BLaER1 (cell line): ENCODE measurements at regions not wholly inside any gene's neighbourhood (a gene's known extent, or its start where the extent isn't known, plus 50 kb on each side); places are given as distances from the start of the nearest gene placed in this dataset.
"Not testable (repeated sequence)": the region's sequence is repeated elsewhere in the genome, so short reads cannot be mapped to it uniquely, and the experiment has no call there.

ENCODE experiments used
- H3K27ac ChIP-seq: shearing (Covaris generic); formaldehyde crosslinking; 2 replicates; pipeline ENCODE4 v1.8.1; 2022
- H3K27me3 ChIP-seq: shearing (Covaris generic); formaldehyde crosslinking; 2 replicates; pipeline ENCODE4 v1.8.1; 2022
- H3K36me3 ChIP-seq: shearing (Covaris generic); formaldehyde crosslinking; 2 replicates; pipeline ENCODE4 v1.8.1; 2022
- H3K4me1 ChIP-seq: shearing (Covaris generic); formaldehyde crosslinking; 2 replicates; pipeline ENCODE4 v1.8.1; 2022
- H3K4me2 ChIP-seq: shearing (Covaris generic); formaldehyde crosslinking; 2 replicates; pipeline ENCODE4 v1.8.1; 2022
- H3K4me3 ChIP-seq: shearing (Covaris generic); formaldehyde crosslinking; 2 replicates; pipeline ENCODE4 v1.8.1; 2022
- H3K9ac ChIP-seq: shearing (Covaris generic); formaldehyde crosslinking; 2 replicates; pipeline ENCODE4 v1.8.1; 2022
- H3K9me3 ChIP-seq: shearing (Covaris generic); formaldehyde crosslinking; 2 replicates; pipeline ENCODE4 v1.8.1; 2022
- H4K20me1 ChIP-seq: shearing (Covaris generic); formaldehyde crosslinking; 2 replicates; pipeline ENCODE4 v1.8.1; 2022
- Cebpa-rat ChIP-seq: shearing (Covaris generic); IDR thresholded peaks from 2 replicates; pipeline ENCODE4 v1.8.1; 2022

GRCh38 chr16:14013571-14014283 is 57.4 kb upstream of the MRTFB start:
- no peaks in the 10 kb centered on the region for H4K20me1 ChIP-seq
- TF ChIP-seq Cebpa-rat: no peak
- H3K9me3 ChIP-seq: no peaks in the 10 kb centered on the region
- no peaks in the 10 kb centered on the region for H3K4me1 ChIP-seq
- no peaks in the 10 kb centered on the region for H3K36me3 ChIP-seq
- no peaks in the 10 kb centered on the region for H3K27me3 ChIP-seq
- no peak overlapping the region for H3K27ac ChIP-seq
- H3K9ac ChIP-seq: no peak overlapping the region
- H3K4me3 ChIP-seq: no peak overlapping the region
- no peak overlapping the region for H3K4me2 ChIP-seq

GRCh38 chr16:14014284-14014625 is 56.9 kb upstream of the MRTFB start:
- Histone ChIP-seq H3K4me2 (no peak overlapping the region), H3K9ac (no peak overlapping the region), H3K27me3 (no peaks in the 10 kb centered on the region), H4K20me1 (no peaks in the 10 kb centered on the region), H3K36me3 (no peaks in the 10 kb centered on the region), H3K4me3 (no peak overlapping the region), H3K4me1 (no peaks in the 10 kb centered on the region), H3K27ac (no peak overlapping the region), H3K9me3 (no peaks in the 10 kb centered on the region)
- TF ChIP-seq Cebpa-rat: no peak

GRCh38 chr16:14015033-14015432 is 56.1 kb upstream of the MRTFB start:
- no peaks in the 10 kb centered on the region for H3K9me3 ChIP-seq
- H3K9ac ChIP-seq: no peak overlapping the region
- H3K27me3 ChIP-seq: no peaks in the 10 kb centered on the region
- no peak for TF ChIP-seq Cebpa-rat
- no peaks in the 10 kb centered on the region for H3K36me3 ChIP-seq
- H4K20me1 ChIP-seq: no peaks in the 10 kb centered on the region
- H3K4me1 ChIP-seq: no peaks in the 10 kb centered on the region
- H3K27ac ChIP-seq: no peak overlapping the region
- H3K4me2 ChIP-seq: no peak overlapping the region
- no peak overlapping the region for H3K4me3 ChIP-seq

- H3K4me1 ChIP-seq: no peaks in the 10 kb centered on the region
- H3K27me3 ChIP-seq: no peaks in the 10 kb centered on the region
- no peak for TF ChIP-seq Cebpa-rat
- no peak overlapping the region for H3K4me2 ChIP-seq
- H3K9ac ChIP-seq: no peak overlapping the region
- no peaks in the 10 kb centered on the region for H3K9me3 ChIP-seq
- H3K27ac ChIP-seq: no peak overlapping the region
- H3K4me3 ChIP-seq: no peak overlapping the region
- H4K20me1 ChIP-seq: no peaks in the 10 kb centered on the region
- H3K36me3 ChIP-seq: no peaks in the 10 kb centered on the region
Measured at GRCh38 chr16:14015461-14015860, 55.7 kb upstream of the MRTFB start.

- no peaks in the 10 kb centered on the region for H3K4me1 ChIP-seq
- H4K20me1 ChIP-seq: no peaks in the 10 kb centered on the region
- no peaks in the 10 kb centered on the region for H3K36me3 ChIP-seq
- H3K9me3 ChIP-seq: no peaks in the 10 kb centered on the region
- no peak for TF ChIP-seq Cebpa-rat
- no peak overlapping the region for H3K9ac ChIP-seq
- H3K27ac ChIP-seq: no peak overlapping the region
- no peak overlapping the region for H3K4me2 ChIP-seq
- H3K27me3 ChIP-seq: no peaks in the 10 kb centered on the region
- no peak overlapping the region for H3K4me3 ChIP-seq
Measured at GRCh38 chr16:14015948-14016347, 55.2 kb upstream of the MRTFB start.

GRCh38 chr16:14016362-14016761 is 54.8 kb upstream of the MRTFB start:
- H3K27ac ChIP-seq, H3K36me3 ChIP-seq, H4K20me1 ChIP-seq, H3K4me3 ChIP-seq, H3K4me1 ChIP-seq, H3K4me2 ChIP-seq, H3K9me3 ChIP-seq, H3K27me3 ChIP-seq, H3K9ac ChIP-seq: not testable (repeated sequence)

GRCh38 chr16:14017886-14018285 is 53.2 kb upstream of the MRTFB start:
- Histone ChIP-seq H3K4me2 (no peak overlapping the region), H3K27ac (no peak overlapping the region), H3K4me1 (no peaks in the 10 kb centered on the region), H3K36me3 (no peaks in the 10 kb centered on the region), H3K4me3 (no peak overlapping the region), H3K27me3 (no peaks in the 10 kb centered on the region), H4K20me1 (no peaks in the 10 kb centered on the region), H3K9me3 (no peaks in the 10 kb centered on the region), H3K9ac (no peak overlapping the region)
- no peak for TF ChIP-seq Cebpa-rat

- Histone ChIP-seq H3K27ac (no peak overlapping the region), H4K20me1 (no peaks in the 10 kb centered on the region), H3K9ac (no peak overlapping the region), H3K9me3 (no peaks in the 10 kb centered on the region; the same call in 1 of the 2 replicates), H3K27me3 (no peaks in the 10 kb centered on the region), H3K4me1 (no peaks in the 10 kb centered on the region), H3K4me2 (no peak overlapping the region), H3K36me3 (no peaks in the 10 kb centered on the region), H3K4me3 (no peak overlapping the region)
- no peak for TF ChIP-seq Cebpa-rat
Measured at GRCh38 chr16:14018851-14019250, 52.3 kb upstream of the MRTFB start.

- no peaks in the 10 kb centered on the region for H3K4me1 ChIP-seq
- no peak overlapping the region for H3K4me2 ChIP-seq
- no peak overlapping the region for H3K4me3 ChIP-seq
- no peaks in the 10 kb centered on the region for H3K36me3 ChIP-seq
- no peaks in the 10 kb centered on the region for H3K27me3 ChIP-seq
- no peak overlapping the region for H3K9ac ChIP-seq
- no peak for TF ChIP-seq Cebpa-rat
- no peak overlapping the region for H3K27ac ChIP-seq
- no peaks in the 10 kb centered on the region for H4K20me1 ChIP-seq
- no peaks in the 10 kb centered on the region; the same call in 1 of the 2 replicates for H3K9me3 ChIP-seq
Measured at GRCh38 chr16:14020141-14020540, 51.0 kb upstream of the MRTFB start.
